H54 (cell line): ENCODE measurements at regions not wholly inside any gene's neighbourhood (a gene's known extent, or its start where the extent isn't known, plus 50 kb on each side); places are given as distances from the start of the nearest gene placed in this dataset.
A peak's percentile ranks its signal among the peaks of the same experiment; 100 is the strongest.

Source experiments
- DNase-seq: peaks from one replicate; pipeline ENCODE4 v3.0.0; 2011; ENCODE audit warnings: low spot score, mixed read lengths; ENCODE audit not compliant: insufficient read length
- FAIRE-seq: peaks from 3 replicates; lab custom pipeline; 2011; peaks lifted over from hg19 to GRCh38; lab: Jason Lieb, UNC
- POLR2A ChIP-seq: IDR thresholded peaks from 2 replicates; pipeline ENCODE4 v1.6.1; 2011; ENCODE audit warnings: low read depth, mild to moderate bottlenecking, low read length

DNA sequence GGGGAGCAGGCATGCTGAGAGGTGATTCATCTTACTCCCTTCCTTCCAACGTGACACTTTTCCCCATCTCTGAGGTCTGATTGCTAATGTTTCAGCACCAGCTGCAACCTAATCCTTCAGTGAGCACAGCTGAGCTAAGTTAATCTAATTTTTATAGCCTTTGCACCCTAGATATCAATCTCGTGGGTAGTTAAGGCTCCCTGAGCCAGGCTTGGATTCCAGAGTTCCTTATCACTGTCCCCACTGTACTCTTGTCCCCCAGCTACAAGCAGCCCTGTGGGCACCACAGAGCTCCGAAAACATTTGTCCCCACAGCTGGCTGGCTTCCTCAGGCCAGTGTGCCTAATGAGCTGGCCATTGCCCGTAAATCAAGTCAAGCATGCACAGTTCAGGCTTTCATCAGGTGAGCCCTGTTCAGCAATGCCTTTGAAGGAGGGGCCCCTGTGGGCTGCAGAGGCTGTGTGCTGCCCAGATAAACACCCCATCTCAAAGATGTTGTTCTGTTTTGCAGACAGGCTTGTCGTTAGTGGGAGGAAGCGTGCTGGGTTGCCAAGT, 376.9 kb upstream of the RASGRP1 start:
- DNase-seq (no peak), FAIRE-seq (peak; percentile 57)
- no peak for TF ChIP-seq POLR2A

DNA sequence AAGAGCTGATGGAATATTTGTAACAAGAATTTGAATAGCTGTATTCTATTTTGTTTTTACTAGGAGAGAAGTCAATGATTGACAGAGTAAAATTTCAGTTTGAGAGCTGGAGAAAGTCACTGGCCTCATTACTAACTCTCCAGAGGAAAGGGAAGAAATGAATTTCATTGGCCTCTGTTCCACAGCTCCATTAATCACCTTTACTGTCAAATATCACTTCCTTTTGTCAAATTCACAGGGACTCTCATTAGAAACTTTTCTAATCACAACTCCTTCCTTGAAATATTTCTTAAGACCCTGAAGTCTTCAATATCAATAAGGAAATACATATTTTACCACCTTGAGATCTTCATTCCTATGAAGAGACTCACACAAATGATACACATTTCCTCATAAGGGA, 379.9 kb upstream of the RASGRP1 start:
- no peak for TF ChIP-seq POLR2A
- no peak for FAIRE-seq

DNA sequence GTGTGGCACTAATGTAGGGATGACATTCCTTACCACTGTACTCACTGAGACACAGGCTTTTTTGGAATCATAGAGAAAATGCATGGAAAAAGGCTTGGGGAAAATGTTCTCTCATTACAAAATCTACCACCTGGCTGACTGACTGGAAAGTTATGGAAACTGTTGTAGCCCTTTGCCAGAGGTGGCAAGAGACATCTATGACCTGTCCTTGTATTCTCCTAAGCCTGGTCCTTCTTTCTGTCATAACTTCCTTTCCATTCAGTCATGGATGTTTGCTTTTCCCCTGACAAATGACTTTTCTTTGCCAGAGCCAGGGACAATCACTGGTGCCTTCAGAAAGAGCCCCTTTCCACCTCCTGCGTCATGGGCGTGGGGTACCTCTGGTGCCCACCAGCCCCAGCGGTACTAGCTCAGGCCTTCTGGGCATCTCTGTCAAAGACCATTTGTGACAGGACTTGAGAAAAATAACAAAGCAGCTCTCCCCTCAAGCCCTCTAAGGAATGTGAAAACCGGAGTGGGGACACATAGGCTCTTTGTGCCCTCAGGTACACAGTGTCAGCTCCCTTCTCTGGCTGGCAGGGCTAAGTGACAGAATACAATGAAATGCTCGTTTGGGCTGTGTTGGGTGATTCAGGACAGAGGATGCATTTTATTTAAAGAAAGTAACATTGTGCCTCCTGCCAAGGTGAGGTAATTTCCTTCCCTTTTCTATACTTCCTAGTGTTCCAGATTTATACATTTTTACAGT, 381.1 kb upstream of the RASGRP1 start:
- TF ChIP-seq POLR2A = no peak
- no peak for FAIRE-seq
- DNase-seq = no peak

More for the DNA sequence above, 379.9 kb upstream of the RASGRP1 start:
- no peak for DNase-seq

GRCh38 chr15:38954090-38954489, 389.5 kb upstream of the RASGRP1 start:
- no peak for DNase-seq
- no peak for FAIRE-seq
- TF ChIP-seq POLR2A = no peak

DNA sequence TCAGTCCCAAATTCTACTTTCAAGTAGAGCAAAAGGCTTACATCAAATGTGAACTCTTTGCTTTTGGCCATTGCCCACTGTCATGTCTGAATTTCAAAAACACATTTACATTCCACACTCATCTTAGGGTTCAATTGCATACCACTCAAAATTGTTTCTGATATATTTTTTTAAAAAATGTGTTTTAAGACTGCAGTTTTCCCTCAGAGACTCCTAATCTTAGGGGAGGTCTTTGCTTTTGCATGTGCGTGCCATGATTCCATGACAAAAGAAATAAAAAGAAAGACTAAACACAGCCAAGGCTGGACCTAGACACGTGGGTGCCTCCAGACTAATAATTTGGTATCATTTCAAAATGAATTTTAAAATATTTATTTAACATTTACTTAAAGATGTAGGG, 396.8 kb upstream of the RASGRP1 start:
- no peak for TF ChIP-seq POLR2A
- FAIRE-seq = no peak
- DNase-seq = no peak

DNA sequence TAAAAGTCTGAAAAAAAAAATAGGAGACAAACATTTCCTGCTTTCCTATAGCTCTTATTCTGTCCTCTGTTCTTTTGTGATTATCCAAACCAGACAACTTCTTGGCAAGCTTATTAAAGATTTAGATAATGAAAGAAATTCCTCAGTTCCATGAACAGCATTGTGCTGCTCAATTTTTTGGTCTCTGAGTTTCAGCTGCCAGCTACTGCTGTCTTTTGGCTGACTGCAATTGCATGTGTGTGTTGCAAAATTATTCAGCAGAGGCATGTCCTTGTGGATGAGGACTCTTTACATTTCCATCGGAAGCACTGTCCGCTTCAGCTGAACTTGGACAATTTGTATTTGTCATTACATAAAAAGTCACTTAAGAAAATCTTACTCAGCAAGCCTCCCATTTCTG, 397.3 kb upstream of the RASGRP1 start:
- TF ChIP-seq POLR2A = no peak
- DNase-seq = no peak
- FAIRE-seq = no peak

DNA sequence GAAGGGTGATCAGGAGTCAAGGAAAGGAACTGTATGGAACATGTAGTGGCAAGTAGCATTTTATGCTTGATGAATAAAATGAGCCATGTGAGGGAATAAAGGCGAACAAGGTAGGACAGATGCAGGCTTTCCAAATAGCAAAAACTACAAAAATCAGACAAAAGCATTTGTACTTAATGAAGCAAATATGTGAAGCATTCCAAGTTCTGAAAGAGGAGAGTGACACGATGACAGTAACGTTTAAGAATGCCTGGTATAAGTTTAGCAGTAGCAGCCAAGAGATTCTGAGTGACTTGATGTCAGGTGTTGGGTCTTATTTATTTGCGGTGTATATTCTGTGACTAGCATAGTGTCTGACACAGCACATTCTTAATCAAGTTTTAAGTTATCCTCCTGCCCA, 408.2 kb upstream of the RASGRP1 start:
- TF ChIP-seq POLR2A = no peak
- no peak for DNase-seq
- FAIRE-seq = no peak

GRCh38 chr15:38975282-38975990, 410.8 kb upstream of the RASGRP1 start:
- DNase-seq = no peak
- FAIRE-seq = no peak
- TF ChIP-seq POLR2A = no peak

DNA sequence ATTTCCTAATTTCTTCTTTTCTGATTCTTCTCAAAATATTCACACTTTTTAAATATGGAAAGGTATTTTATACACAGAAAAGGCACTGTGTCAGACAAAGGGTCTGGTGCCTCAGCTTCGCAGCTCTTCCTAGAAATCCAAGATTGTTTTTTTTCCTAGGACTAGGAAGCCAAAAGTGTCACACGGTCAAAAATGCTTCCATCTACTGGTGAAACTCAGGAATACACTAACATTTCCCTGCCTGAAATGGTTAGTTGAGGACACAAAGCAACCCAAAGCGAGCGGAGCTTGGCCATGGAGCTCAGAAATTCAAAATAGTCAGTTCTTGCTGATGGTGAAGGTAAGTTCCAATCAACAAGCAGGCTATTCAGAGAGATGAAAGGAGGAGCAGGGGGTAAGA, 426.5 kb upstream of the RASGRP1 start:
- TF ChIP-seq POLR2A = no peak
- FAIRE-seq (peak; percentile 90), DNase-seq (peak; percentile 6)

- no peak for TF ChIP-seq POLR2A
- FAIRE-seq (peak; percentile 11), DNase-seq (no peak)
These were observed 427.1 kb upstream of the RASGRP1 start for GRCh38 chr15:38991701-38992100.

- no peak for TF ChIP-seq POLR2A
- FAIRE-seq = no peak
- DNase-seq = no peak
These were observed 427.9 kb upstream of the RASGRP1 start for GRCh38 chr15:38992506-38992905.

GRCh38 chr15:38992930-38993329, 428.3 kb upstream of the RASGRP1 start:
- no peak for DNase-seq
- TF ChIP-seq POLR2A = no peak
- FAIRE-seq = no peak

DNA sequence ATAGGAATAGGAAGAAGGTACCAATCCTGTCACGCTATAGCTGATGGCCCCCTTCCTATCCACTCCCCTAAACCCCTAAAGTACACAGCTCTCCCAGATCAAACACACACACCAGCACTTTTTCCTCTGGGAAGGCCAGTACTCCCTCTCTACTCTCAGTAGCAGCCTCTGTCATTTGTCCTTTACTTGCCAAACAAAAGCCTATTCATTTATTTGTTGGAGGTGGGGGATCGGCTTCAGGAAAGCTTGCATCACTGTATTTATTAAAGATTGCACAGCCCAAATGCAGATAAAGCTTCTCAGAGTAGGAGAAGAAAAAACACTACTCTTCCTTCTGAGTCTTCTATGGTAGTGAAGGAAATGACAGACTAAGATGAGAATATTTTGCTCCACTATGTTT, 429.7 kb upstream of the RASGRP1 start:
- DNase-seq (no peak), FAIRE-seq (no peak)
- TF ChIP-seq POLR2A = no peak

GRCh38 chr15:38996111-38996631, 431.6 kb upstream of the RASGRP1 start:
- no peak for TF ChIP-seq POLR2A
- DNase-seq (peak; percentile 9), FAIRE-seq (peak; percentile 87)

DNA sequence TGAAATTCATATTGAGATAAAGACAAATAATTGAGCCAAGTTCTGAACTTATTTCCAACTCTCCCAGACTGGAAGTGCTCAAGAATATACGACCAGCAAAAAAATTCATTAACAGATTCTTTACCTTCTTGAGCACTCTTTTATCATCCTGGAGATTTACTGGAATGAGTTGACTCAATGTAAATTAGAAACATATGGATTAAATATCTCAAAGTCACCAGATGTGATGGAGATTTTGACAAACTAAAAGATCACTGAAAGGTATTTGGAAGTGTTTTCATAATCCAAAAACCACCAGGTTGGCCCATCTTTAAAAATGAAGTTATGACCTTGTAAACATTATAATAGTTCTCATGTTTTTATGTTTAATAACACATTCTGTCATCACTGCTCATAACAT, 433.2 kb upstream of the RASGRP1 start:
- no peak for FAIRE-seq

More for the DNA sequence above, 433.2 kb upstream of the RASGRP1 start:
- DNase-seq = no peak
- no peak for TF ChIP-seq POLR2A
